H9 (cell line): ENCODE measurements at regions not wholly inside any gene's neighbourhood (a gene's known extent, or its start where the extent isn't known, plus 50 kb on each side); places are given as distances from the start of the nearest gene placed in this dataset.

Source experiments
- DNase-seq: peaks from one replicate; pipeline ENCODE4 v3.0.0-alpha.2; 2017
- H2AFZ ChIP-seq: one replicate; pipeline ENCODE4 v1.6.1; 2013; ENCODE audit warnings: mild to moderate bottlenecking, low read length, control low read depth, moderate library complexity
- H2AK5ac ChIP-seq: 2 replicates; pipeline ENCODE4 v1.6.1; 2013; ENCODE audit warnings: low read length, control low read depth, mixed read lengths; ENCODE audit not compliant: insufficient read length
- H2BK120ac ChIP-seq: one replicate; pipeline ENCODE4 v1.6.1; 2013; ENCODE audit warnings: low read depth, mild to moderate bottlenecking, low read length, control low read depth, inconsistent platforms; ENCODE audit not compliant: poor library complexity, severe bottlenecking
- H2BK12ac ChIP-seq: 2 replicates; pipeline ENCODE4 v1.6.1; 2013; ENCODE audit warnings: low read length, control low read depth, mixed read lengths, low read depth; ENCODE audit not compliant: insufficient read length
- H2BK15ac ChIP-seq: 2 replicates; pipeline ENCODE4 v1.6.1; 2013; ENCODE audit warnings: low read depth, low read length, control low read depth
- H2BK20ac ChIP-seq: one replicate; pipeline ENCODE4 v1.6.1; 2013; ENCODE audit warnings: low read depth, mild to moderate bottlenecking, low read length, control low read depth, inconsistent platforms; ENCODE audit not compliant: poor library complexity, severe bottlenecking
- H2BK5ac ChIP-seq: 2 replicates; pipeline ENCODE4 v1.6.1; 2013; ENCODE audit warnings: low read length, control low read depth, mixed read lengths; ENCODE audit not compliant: insufficient read length
- H3K14ac ChIP-seq: 2 replicates; pipeline ENCODE4 v1.6.1; 2013; ENCODE audit warnings: low read length, control low read depth; ENCODE audit not compliant: insufficient read depth
- H3K18ac ChIP-seq: 2 replicates; pipeline ENCODE4 v1.6.1; 2013; ENCODE audit warnings: low read depth, mild to moderate bottlenecking, mixed read lengths, low read length, control low read depth; ENCODE audit not compliant: insufficient read length
- H3K23ac ChIP-seq: 2 replicates; pipeline ENCODE4 v1.6.1; 2013; ENCODE audit warnings: low read length, control low read depth, mixed read lengths, low read depth; ENCODE audit not compliant: insufficient read length
- H3K23me2 ChIP-seq: 2 replicates; pipeline ENCODE4 v1.6.1; 2013; ENCODE audit warnings: low read depth, mild to moderate bottlenecking, mixed read lengths, low read length, control low read depth; ENCODE audit not compliant: insufficient read length, poor library complexity, severe bottlenecking
- H3K27ac ChIP-seq: 2 replicates; pipeline ENCODE4 v1.5.1; 2013; ENCODE audit warnings: low read length, control low read depth, mixed read lengths, low read depth; ENCODE audit not compliant: insufficient read length
- H3K27me3 ChIP-seq: 2 replicates; pipeline ENCODE4 v1.6.1; 2013; ENCODE audit warnings: low read length, control low read depth, inconsistent platforms; ENCODE audit not compliant: insufficient read depth
- H3K4ac ChIP-seq: 2 replicates; pipeline ENCODE4 v1.6.1; 2013; ENCODE audit warnings: low read depth, mild to moderate bottlenecking, control low read depth, inconsistent platforms, low read length, moderate library complexity
- H3K4me1 ChIP-seq: 2 replicates; pipeline ENCODE4 v1.6.1; 2013; ENCODE audit warnings: low read length, control low read depth, inconsistent platforms; ENCODE audit not compliant: insufficient read depth
- H3K4me2 ChIP-seq: 2 replicates; pipeline ENCODE4 v1.6.1; 2013; ENCODE audit warnings: low read length, control low read depth, mixed read lengths; ENCODE audit not compliant: insufficient read length, insufficient read depth
- H3K56ac ChIP-seq: 2 replicates; pipeline ENCODE4 v1.6.1; 2013; ENCODE audit warnings: low read depth, mild to moderate bottlenecking, mixed read lengths, low read length, control low read depth; ENCODE audit not compliant: insufficient read length
- H3K79me1 ChIP-seq: 2 replicates; pipeline ENCODE4 v1.6.1; 2013; ENCODE audit warnings: low read depth, mild to moderate bottlenecking, moderate library complexity, low read length, control low read depth, inconsistent platforms; ENCODE audit not compliant: insufficient read depth, poor library complexity, severe bottlenecking
- H3K79me2 ChIP-seq: 2 replicates; pipeline ENCODE4 v1.6.1; 2013; ENCODE audit warnings: low read length, control low read depth, inconsistent platforms; ENCODE audit not compliant: insufficient read depth
- H3K9ac ChIP-seq: 2 replicates; pipeline ENCODE4 v1.6.1; 2013; ENCODE audit warnings: low read length, control low read depth, mixed read lengths; ENCODE audit not compliant: insufficient read length; ENCODE audit errors: extremely low read depth
- H3K9me3 ChIP-seq: one replicate; pipeline ENCODE4 v1.6.1; 2013; ENCODE audit warnings: low read depth, low read length, inconsistent platforms; ENCODE audit not compliant: control insufficient read depth
- H3T11ph ChIP-seq: one replicate; pipeline ENCODE4 v1.6.1; 2013; ENCODE audit warnings: mild to moderate bottlenecking, low read length, control low read depth, inconsistent platforms
- H4K20me1 ChIP-seq: one replicate; pipeline ENCODE4 v1.6.1; 2013; ENCODE audit not compliant: control insufficient read depth, insufficient read length, insufficient read depth
- H4K5ac ChIP-seq: 2 replicates; pipeline ENCODE4 v1.6.1; 2013; ENCODE audit warnings: low read depth, mild to moderate bottlenecking, mixed read lengths, low read length, control low read depth; ENCODE audit not compliant: insufficient read length
- H4K8ac ChIP-seq: replicated peaks from 2 replicates; pipeline ENCODE4 v1.6.1; 2013; ENCODE audit warnings: low read length, control low read depth, mixed read lengths, low read depth; ENCODE audit not compliant: insufficient read length
- H4K91ac ChIP-seq: 2 replicates; pipeline ENCODE4 v1.6.1; 2013; ENCODE audit warnings: low read depth, mild to moderate bottlenecking, moderate library complexity, mixed read lengths, low read length, control low read depth; ENCODE audit not compliant: insufficient read length
- H3K27ac Mint-ChIP-seq, 3 experiments: 2 replicates in 2 of 3; 3 replicates in 1 of 3; pipeline ENCODE4 v1.8.0; 2020 to 2021; ENCODE audit warnings: mixed read lengths in 3 of 3, mild to moderate bottlenecking in 1 of 3, moderate library complexity in 1 of 3
- H3K27me3 Mint-ChIP-seq: 2 replicates; pipeline ENCODE4 v1.8.0; 2021; ENCODE audit warnings: low read depth, mild to moderate bottlenecking, moderate library complexity, mixed read lengths
- H3K36me3 Mint-ChIP-seq, 3 experiments: 2 replicates in 2 of 3; 3 replicates in 1 of 3; pipeline ENCODE4 v1.8.0; 2020 to 2021; ENCODE audit warnings: low read depth in 3 of 3, mixed read lengths in 3 of 3; ENCODE audit not compliant: insufficient read depth in 1 of 3
- H3K4me1 Mint-ChIP-seq, 2 experiments: 2 replicates each; pipeline ENCODE4 v1.8.0; 2020; ENCODE audit warnings: mixed read lengths in 2 of 2
- H3K4me3 Mint-ChIP-seq, 2 experiments: 2 replicates in 1 of 2; 3 replicates in 1 of 2; pipeline ENCODE4 v1.8.0; 2020 to 2021; ENCODE audit warnings: mild to moderate bottlenecking in 2 of 2, mixed read lengths in 2 of 2, moderate library complexity in 1 of 2
- H3K9me3 Mint-ChIP-seq, 2 experiments: 2 replicates in 1 of 2; 3 replicates in 1 of 2; pipeline ENCODE4 v1.8.0; 2020; ENCODE audit warnings: mild to moderate bottlenecking in 2 of 2, mixed read lengths in 2 of 2, moderate library complexity in 1 of 2
- CTCF ChIP-seq: fragments of 200-600 bp; sonication (generic); conservative IDR thresholded peaks from 3 replicates; pipeline ENCODE4 v1.8.0; 2021; ENCODE audit warnings: antibody characterized with exemption, mild to moderate bottlenecking
- WGBS: extraction: QIAGEN DNeasy Blood & Tissue Kit; methylation state at CpG from one replicate; pipeline ENCODE4 v1.1.7; 2013; ENCODE audit warnings: missing lambda C conversion rate, low lambda C conversion rate, mixed read lengths; ENCODE audit not compliant: insufficient read length; ENCODE audit errors: extremely low coverage; 5-methylcytosine and 5-hydroxymethylcytosine counted together

GRCh38 chr4:11700751-11701226, 272.1 kb upstream of the HS3ST1 start:
- H3K27me3 ChIP-seq = no peaks in the 10 kb centered on the region
- no peak overlapping the region for H3T11ph ChIP-seq
- no peak overlapping the region for H4K8ac ChIP-seq
- no peak overlapping the region for H3K4ac ChIP-seq
- Mint-ChIP-seq H3K27ac (no peak overlapping the region), H3K4me1 (0 out of 4 replicates have a peak, but pooled peaks cover 0 to 2% of the 10 kb centered on the region in 2 experiments), H3K4me3 (no peak overlapping the region), H3K9me3 (no peaks in the 10 kb centered on the region), H3K36me3 (no peaks in the 10 kb centered on the region), H3K27me3 (no peaks in the 10 kb centered on the region)
- no peak overlapping the region for H2BK12ac ChIP-seq
- no peak overlapping the region for H2BK20ac ChIP-seq
- no peak overlapping the region for H3K4me2 ChIP-seq
- no peaks in the 10 kb centered on the region for H3K79me1 ChIP-seq
- no peaks in the 10 kb centered on the region for H3K79me2 ChIP-seq
- H3K9ac ChIP-seq = no peak overlapping the region
- no peak overlapping the region for H2AFZ ChIP-seq
- no peak overlapping the region for H4K5ac ChIP-seq
- no peak for TF ChIP-seq CTCF
- H3K14ac ChIP-seq = no peak overlapping the region
- WGBS = no CpG with 5 or more reads among the region's 3 CpGs
- no peaks in the 10 kb centered on the region for H3K9me3 ChIP-seq
- no peak overlapping the region for H2BK120ac ChIP-seq
- H3K23me2 ChIP-seq = no peaks in the 10 kb centered on the region
- no peaks in the 10 kb centered on the region for H4K20me1 ChIP-seq
- H2AK5ac ChIP-seq = no peak overlapping the region
- H3K18ac ChIP-seq = no peak overlapping the region
- H4K91ac ChIP-seq = no peak overlapping the region
- no peak overlapping the region for H3K27ac ChIP-seq
- no peak for DNase-seq
- H3K4me1 ChIP-seq = no peaks in the 10 kb centered on the region
- H2BK15ac ChIP-seq = no peak overlapping the region
- no peak overlapping the region for H3K23ac ChIP-seq
- no peak overlapping the region for H2BK5ac ChIP-seq
- no peak overlapping the region for H3K56ac ChIP-seq
